ENCODE measurements at regions not wholly inside any gene's neighbourhood (a gene's known extent, or its start where the extent isn't known, plus 50 kb on each side); places are given as distances from the start of the nearest gene placed in this dataset.

GRCh38 chr5:130455175-130455574 lies 550.9 kb downstream of the CHSY3 start:
- H3K27me3 Mint-ChIP-seq (ENCODE audit: insufficient read depth, unreplicated experiment), result no peaks in the 10 kb centered on the region
- no peak for DNase-seq (ENCODE audit: unreplicated experiment)
- H3K4me3 Mint-ChIP-seq (ENCODE audit: unreplicated experiment), result no peak overlapping the region
- H3K9me3 Mint-ChIP-seq (ENCODE audit: unreplicated experiment), result peaks cover 7% of the 10 kb centered on the region
- intact Hi-C loops (cut with micrococcal nuclease), result no loop called here
- TF ChIP-seq CTCF (IDR thresholded peaks at IDR 0.05; ENCODE audit: unreplicated experiment), result no peak
- H3K36me3 Mint-ChIP-seq (ENCODE audit: insufficient read depth, unreplicated experiment), result no peaks in the 10 kb centered on the region
- H3K27ac Mint-ChIP-seq (ENCODE audit: low read depth, unreplicated experiment), result no peak overlapping the region
- no peaks in the 10 kb centered on the region for H3K4me1 Mint-ChIP-seq (ENCODE audit: insufficient read depth, unreplicated experiment)
- POLR2A ChIA-PET, result no interaction called here
- CTCF ChIA-PET, result no interaction called here
- no TSS peak for BruUV-seq (replicated peaks)

GRCh38 chr5:130452744-130453143 lies 548.5 kb downstream of the CHSY3 start:
- DNase-seq (ENCODE audit: unreplicated experiment), result no peak
- no peaks in the 10 kb centered on the region for H3K36me3 Mint-ChIP-seq (ENCODE audit: insufficient read depth, unreplicated experiment)
- BruUV-seq (replicated peaks), result no TSS peak
- POLR2A ChIA-PET, result no interaction called here
- no peaks in the 10 kb centered on the region for H3K9me3 Mint-ChIP-seq (ENCODE audit: unreplicated experiment)
- H3K27ac Mint-ChIP-seq (ENCODE audit: low read depth, unreplicated experiment), result no peak overlapping the region
- H3K4me3 Mint-ChIP-seq (ENCODE audit: unreplicated experiment), result no peak overlapping the region
- intact Hi-C loops (cut with micrococcal nuclease), result no loop called here
- no peaks in the 10 kb centered on the region for H3K27me3 Mint-ChIP-seq (ENCODE audit: insufficient read depth, unreplicated experiment)
- CTCF ChIA-PET, result no interaction called here
- no peak for TF ChIP-seq CTCF (IDR thresholded peaks at IDR 0.05; ENCODE audit: unreplicated experiment)
- no peaks in the 10 kb centered on the region for H3K4me1 Mint-ChIP-seq (ENCODE audit: insufficient read depth, unreplicated experiment)

GRCh38 chr5:130436430-130436829 lies 532.2 kb downstream of the CHSY3 start:
- H3K4me3 Mint-ChIP-seq (ENCODE audit: unreplicated experiment), result no peak overlapping the region

GRCh38 chr5:130427222-130427955 lies 523.1 kb downstream of the CHSY3 start:
- Mint-ChIP-seq H3K9me3 (ENCODE audit: unreplicated experiment) (no peaks in the 10 kb centered on the region), H3K27me3 (ENCODE audit: insufficient read depth, unreplicated experiment) (no peaks in the 10 kb centered on the region), H3K4me3 (ENCODE audit: unreplicated experiment) (no peak overlapping the region), H3K27ac (ENCODE audit: low read depth, unreplicated experiment) (no peak overlapping the region), H3K36me3 (ENCODE audit: insufficient read depth, unreplicated experiment) (no peaks in the 10 kb centered on the region), H3K4me1 (ENCODE audit: insufficient read depth, unreplicated experiment) (peaks cover 4% of the 10 kb centered on the region)
- no peak for TF ChIP-seq CTCF (IDR thresholded peaks at IDR 0.05; ENCODE audit: unreplicated experiment)
- intact Hi-C loops (cut with micrococcal nuclease), result no loop called here
- no TSS peak for BruUV-seq (replicated peaks)
- ChIA-PET CTCF (no interaction called here), POLR2A (no interaction called here)
- DNase-seq (ENCODE audit: unreplicated experiment), result no peak

More at GRCh38 chr5:130436430-130436829, 532.2 kb downstream of the CHSY3 start:
- ChIA-PET CTCF (interaction anchor here (0.6 kb wide), 1 partner anchor 297 kb away, joined by 3 read pairs; no protein-coding TSS in a partner anchor), POLR2A (interaction anchor here (0.7 kb wide), 1 partner anchor 81 kb away, joined by 3 read pairs; no protein-coding TSS in a partner anchor)
- H3K27ac Mint-ChIP-seq (ENCODE audit: low read depth, unreplicated experiment), result no peak overlapping the region
- no peaks in the 10 kb centered on the region for H3K27me3 Mint-ChIP-seq (ENCODE audit: insufficient read depth, unreplicated experiment)
- TF ChIP-seq CTCF (IDR thresholded peaks at IDR 0.05; ENCODE audit: unreplicated experiment), result no peak
- no TSS peak for BruUV-seq (replicated peaks)
- H3K4me1 Mint-ChIP-seq (ENCODE audit: insufficient read depth, unreplicated experiment), result no peaks in the 10 kb centered on the region
- DNase-seq (ENCODE audit: unreplicated experiment), result no peak
- intact Hi-C loops (cut with micrococcal nuclease), result no loop called here
- peaks cover 6% of the 10 kb centered on the region for H3K36me3 Mint-ChIP-seq (ENCODE audit: insufficient read depth, unreplicated experiment)
- peaks cover 23% of the 10 kb centered on the region for H3K9me3 Mint-ChIP-seq (ENCODE audit: unreplicated experiment)
